Thyroid gland (tissue), 4 donors: ENCODE measurements at regions not wholly inside any gene's neighbourhood (a gene's known extent, or its start where the extent isn't known, plus 50 kb on each side); places are given as distances from the start of the nearest gene placed in this dataset.

ENCODE experiments used
- POLR2A ChIP-seq, 2 donors: fragments of 450-650 bp; IDR thresholded peaks; one replicate each; pipeline ENCODE4 v1.6.1; 2017; ENCODE audit warnings: antibody characterized with exemption in 2 of 2, mild to moderate bottlenecking in 2 of 2, moderate library complexity in 1 of 2
- TF ChIP-seq, protein P1 (sequence below), 6 experiments: fragments of 200-600 bp in 3 of 6; fragments of 450-650 bp in 3 of 6; sonication (generic) in 3 of 6; IDR thresholded peaks; one replicate each; pipeline ENCODE4 v1.5.1; 2016 to 2019; ENCODE audit warnings: antibody characterized with exemption in 6 of 6, mild to moderate bottlenecking in 2 of 6, inconsistent platforms in 1 of 6, moderate library complexity in 1 of 6

DNA sequence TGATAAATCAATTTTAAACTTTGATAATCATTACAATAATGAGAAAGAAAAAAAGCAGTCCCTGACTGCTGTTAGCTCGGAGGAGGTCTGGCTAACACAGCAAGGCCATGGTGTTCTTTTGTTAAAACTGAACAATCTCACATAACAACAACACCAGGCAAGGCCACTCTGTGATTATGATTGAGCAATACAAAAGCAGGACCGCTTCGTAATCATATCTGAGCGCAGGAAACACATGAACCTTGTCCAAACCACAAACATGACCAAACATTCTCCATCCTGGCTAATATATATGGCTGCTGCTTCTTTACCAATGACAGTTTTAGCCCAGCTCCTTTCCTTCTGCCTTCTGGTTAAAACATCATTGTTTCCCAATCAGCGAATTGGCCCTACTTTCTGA is 76.8 kb upstream of the DDX53 start:
- TF ChIP-seq, protein P1, sequence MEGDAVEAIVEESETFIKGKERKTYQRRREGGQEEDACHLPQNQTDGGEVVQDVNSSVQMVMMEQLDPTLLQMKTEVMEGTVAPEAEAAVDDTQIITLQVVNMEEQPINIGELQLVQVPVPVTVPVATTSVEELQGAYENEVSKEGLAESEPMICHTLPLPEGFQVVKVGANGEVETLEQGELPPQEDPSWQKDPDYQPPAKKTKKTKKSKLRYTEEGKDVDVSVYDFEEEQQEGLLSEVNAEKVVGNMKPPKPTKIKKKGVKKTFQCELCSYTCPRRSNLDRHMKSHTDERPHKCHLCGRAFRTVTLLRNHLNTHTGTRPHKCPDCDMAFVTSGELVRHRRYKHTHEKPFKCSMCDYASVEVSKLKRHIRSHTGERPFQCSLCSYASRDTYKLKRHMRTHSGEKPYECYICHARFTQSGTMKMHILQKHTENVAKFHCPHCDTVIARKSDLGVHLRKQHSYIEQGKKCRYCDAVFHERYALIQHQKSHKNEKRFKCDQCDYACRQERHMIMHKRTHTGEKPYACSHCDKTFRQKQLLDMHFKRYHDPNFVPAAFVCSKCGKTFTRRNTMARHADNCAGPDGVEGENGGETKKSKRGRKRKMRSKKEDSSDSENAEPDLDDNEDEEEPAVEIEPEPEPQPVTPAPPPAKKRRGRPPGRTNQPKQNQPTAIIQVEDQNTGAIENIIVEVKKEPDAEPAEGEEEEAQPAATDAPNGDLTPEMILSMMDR (IDR thresholded peaks at IDR 0.05) = no peak
- TF ChIP-seq POLR2A (IDR thresholded peaks at IDR 0.05) = no peak
